Activated CD8-positive, alpha-beta T cell treated with anti-CD3 and anti-CD28 coated beads, Interleukin-2, amount 10 ng/mL, durations not matched to agents 7 days and 5 days (primary cell): ENCODE measurements at regions not wholly inside any gene's neighbourhood (a gene's known extent, or its start where the extent isn't known, plus 50 kb on each side); places are given as distances from the start of the nearest gene placed in this dataset.

Source experiments
- ATAC-seq: fragments of 150-1000 bp; cut with Tn5 transposase; one replicate; pipeline ENCODE4 v1.10.0; 2021; ENCODE audit warnings: moderate library complexity
- CTCF ChIA-PET: fragments of 350-600 bp; sonication (Branson Sonifier 250); formaldehyde crosslinking; loops from one replicate; lab custom pipeline; 2021; ENCODE audit warnings: antibody characterized with exemption; lab: Charles Lee
- POLR2A ChIA-PET: fragments of 350-600 bp; sonication (Branson Sonifier 250); formaldehyde crosslinking; loops from one replicate; lab custom pipeline; 2021; ENCODE audit warnings: antibody characterized with exemption; lab: Charles Lee
- DNase-seq: peaks from one replicate; pipeline ENCODE4 v3.0.0-alpha.2; 2020
- H3K27ac Mint-ChIP-seq: one replicate; pipeline ENCODE4 v1.8.0; 2021; ENCODE audit warnings: mild to moderate bottlenecking, mixed read lengths
- H3K27me3 Mint-ChIP-seq: one replicate; pipeline ENCODE4 v1.8.0; 2021; ENCODE audit warnings: low read depth, mixed read lengths
- H3K36me3 Mint-ChIP-seq: one replicate; pipeline ENCODE4 v1.8.0; 2021; ENCODE audit warnings: low read depth, mixed read lengths
- H3K4me1 Mint-ChIP-seq: one replicate; pipeline ENCODE4 v1.8.0; 2021; ENCODE audit warnings: low read depth, mixed read lengths
- H3K4me3 Mint-ChIP-seq: one replicate; pipeline ENCODE4 v1.8.0; 2021; ENCODE audit warnings: mild to moderate bottlenecking, mixed read lengths
- H3K9me3 Mint-ChIP-seq: one replicate; pipeline ENCODE4 v1.8.0; 2022; ENCODE audit warnings: mixed read lengths; ENCODE audit not compliant: insufficient read depth

- Mint-ChIP-seq H3K9me3 (peaks cover 5% of the 10 kb centered on the region), H3K27ac (no peak overlapping the region), H3K27me3 (no peaks in the 10 kb centered on the region), H3K4me1 (no peaks in the 10 kb centered on the region), H3K4me3 (no peak overlapping the region), H3K36me3 (no peaks in the 10 kb centered on the region)
- ATAC-seq, result no peak
- ChIA-PET CTCF (no interaction called here), POLR2A (no interaction called here)
- no peak for DNase-seq
Observed at GRCh38 chr13:71118779-71119364, 748.1 kb downstream of the DACH1 start.

- Mint-ChIP-seq H3K4me1 (no peaks in the 10 kb centered on the region), H3K27me3 (no peaks in the 10 kb centered on the region), H3K27ac (no peak overlapping the region), H3K9me3 (peaks cover 5% of the 10 kb centered on the region), H3K4me3 (no peak overlapping the region), H3K36me3 (no peaks in the 10 kb centered on the region)
- ChIA-PET POLR2A (no interaction called here), CTCF (no interaction called here)
- ATAC-seq (no peak), DNase-seq (no peak)
Observed at GRCh38 chr13:71117920-71118319, 749.1 kb downstream of the DACH1 start.

GRCh38 chr13:71115301-71115700, 751.7 kb downstream of the DACH1 start:
- peaks cover 5% of the 10 kb centered on the region for H3K9me3 Mint-ChIP-seq
- CTCF ChIA-PET, result no interaction called here
- H3K4me3 Mint-ChIP-seq, result no peak overlapping the region
- no peak for DNase-seq
- H3K36me3 Mint-ChIP-seq, result no peaks in the 10 kb centered on the region
- H3K27me3 Mint-ChIP-seq, result no peaks in the 10 kb centered on the region
- POLR2A ChIA-PET, result no interaction called here
- H3K27ac Mint-ChIP-seq, result no peak overlapping the region
- no peak for ATAC-seq
- H3K4me1 Mint-ChIP-seq, result no peaks in the 10 kb centered on the region

GRCh38 chr13:71096421-71096820, 770.6 kb downstream of the DACH1 start:
- Mint-ChIP-seq H3K4me3 (no peak overlapping the region), H3K27me3 (no peaks in the 10 kb centered on the region), H3K27ac (no peak overlapping the region), H3K9me3 (peaks cover 5% of the 10 kb centered on the region), H3K36me3 (no peaks in the 10 kb centered on the region), H3K4me1 (no peaks in the 10 kb centered on the region)
- CTCF ChIA-PET, result no interaction called here
- POLR2A ChIA-PET, result no interaction called here
- no peak for DNase-seq
- ATAC-seq, result no peak

- H3K9me3 Mint-ChIP-seq, result peaks cover 7% of the 10 kb centered on the region
- no peaks in the 10 kb centered on the region for H3K36me3 Mint-ChIP-seq
- DNase-seq (no peak), ATAC-seq (no peak)
- ChIA-PET POLR2A (no interaction called here), CTCF (no interaction called here)
- H3K4me1 Mint-ChIP-seq, result no peaks in the 10 kb centered on the region
- H3K4me3 Mint-ChIP-seq, result no peak overlapping the region
- H3K27me3 Mint-ChIP-seq, result no peaks in the 10 kb centered on the region
- no peak overlapping the region for H3K27ac Mint-ChIP-seq
Observed at GRCh38 chr13:71090990-71091389, 776.0 kb downstream of the DACH1 start.

GRCh38 chr13:71089056-71089455, 777.9 kb downstream of the DACH1 start:
- CTCF ChIA-PET, result no interaction called here
- Mint-ChIP-seq H3K4me1 (no peaks in the 10 kb centered on the region), H3K27ac (no peak overlapping the region), H3K4me3 (no peak overlapping the region), H3K27me3 (no peaks in the 10 kb centered on the region), H3K9me3 (peaks cover 5% of the 10 kb centered on the region), H3K36me3 (no peaks in the 10 kb centered on the region)
- POLR2A ChIA-PET, result no interaction called here
- DNase-seq, result no peak
- no peak for ATAC-seq

GRCh38 chr13:71087432-71087831, 779.6 kb downstream of the DACH1 start:
- Mint-ChIP-seq H3K4me1 (no peaks in the 10 kb centered on the region), H3K36me3 (no peaks in the 10 kb centered on the region), H3K27me3 (no peaks in the 10 kb centered on the region), H3K27ac (no peak overlapping the region), H3K4me3 (no peak overlapping the region), H3K9me3 (peaks cover 5% of the 10 kb centered on the region)
- ATAC-seq (no peak), DNase-seq (no peak)
- ChIA-PET CTCF (no interaction called here), POLR2A (no interaction called here)

- CTCF ChIA-PET, result no interaction called here
- H3K27ac Mint-ChIP-seq, result no peak overlapping the region
- no peak overlapping the region for H3K4me3 Mint-ChIP-seq
- no peak for DNase-seq
- no peaks in the 10 kb centered on the region for H3K27me3 Mint-ChIP-seq
- no peak for ATAC-seq
- H3K36me3 Mint-ChIP-seq, result no peaks in the 10 kb centered on the region
- peaks cover 5% of the 10 kb centered on the region for H3K9me3 Mint-ChIP-seq
- POLR2A ChIA-PET, result no interaction called here
- no peaks in the 10 kb centered on the region for H3K4me1 Mint-ChIP-seq
Observed at GRCh38 chr13:71087006-71087405, 780.0 kb downstream of the DACH1 start.

GRCh38 chr13:71082631-71083030, 784.4 kb downstream of the DACH1 start:
- DNase-seq (no peak), ATAC-seq (no peak)
- ChIA-PET CTCF (no interaction called here), POLR2A (no interaction called here)
- H3K36me3 Mint-ChIP-seq, result no peaks in the 10 kb centered on the region
- no peak overlapping the region for H3K4me3 Mint-ChIP-seq
- no peaks in the 10 kb centered on the region for H3K9me3 Mint-ChIP-seq
- H3K27ac Mint-ChIP-seq, result no peak overlapping the region
- no peaks in the 10 kb centered on the region for H3K4me1 Mint-ChIP-seq
- H3K27me3 Mint-ChIP-seq, result no peaks in the 10 kb centered on the region

- ChIA-PET POLR2A (no interaction called here), CTCF (no interaction called here)
- Mint-ChIP-seq H3K9me3 (no peaks in the 10 kb centered on the region), H3K27ac (no peak overlapping the region), H3K4me1 (no peaks in the 10 kb centered on the region), H3K36me3 (no peaks in the 10 kb centered on the region), H3K27me3 (no peaks in the 10 kb centered on the region), H3K4me3 (no peak overlapping the region)
- ATAC-seq, result no peak
- DNase-seq, result no peak
Observed at GRCh38 chr13:71079638-71080037, 787.4 kb downstream of the DACH1 start.

- H3K4me3 Mint-ChIP-seq, result no peak overlapping the region
- H3K36me3 Mint-ChIP-seq, result no peaks in the 10 kb centered on the region
- no peaks in the 10 kb centered on the region for H3K4me1 Mint-ChIP-seq
- H3K9me3 Mint-ChIP-seq, result no peaks in the 10 kb centered on the region
- no peak overlapping the region for H3K27ac Mint-ChIP-seq
- CTCF ChIA-PET, result no interaction called here
- ATAC-seq (no peak), DNase-seq (no peak)
- POLR2A ChIA-PET, result no interaction called here
- no peaks in the 10 kb centered on the region for H3K27me3 Mint-ChIP-seq
Observed at GRCh38 chr13:71068041-71068440, 799.0 kb downstream of the DACH1 start.

GRCh38 chr13:71067165-71067815, 799.7 kb downstream of the DACH1 start:
- ChIA-PET CTCF (no interaction called here), POLR2A (no interaction called here)
- ATAC-seq (no peak), DNase-seq (no peak)
- H3K9me3 Mint-ChIP-seq, result no peaks in the 10 kb centered on the region
- no peak overlapping the region for H3K27ac Mint-ChIP-seq
- no peaks in the 10 kb centered on the region for H3K4me1 Mint-ChIP-seq
- H3K36me3 Mint-ChIP-seq, result no peaks in the 10 kb centered on the region
- H3K4me3 Mint-ChIP-seq, result no peak overlapping the region
- H3K27me3 Mint-ChIP-seq, result no peaks in the 10 kb centered on the region

GRCh38 chr13:71056581-71056980, 810.4 kb downstream of the DACH1 start:
- Mint-ChIP-seq H3K9me3 (no peaks in the 10 kb centered on the region), H3K36me3 (no peaks in the 10 kb centered on the region), H3K27me3 (no peaks in the 10 kb centered on the region), H3K27ac (no peak overlapping the region), H3K4me1 (no peaks in the 10 kb centered on the region), H3K4me3 (no peak overlapping the region)
- ATAC-seq, result no peak
- DNase-seq, result no peak
- CTCF ChIA-PET, result no interaction called here
- POLR2A ChIA-PET, result no interaction called here
